ENCODE measurements at regions not wholly inside any gene's neighbourhood (a gene's known extent, or its start where the extent isn't known, plus 50 kb on each side); places are given as distances from the start of the nearest gene placed in this dataset.

- TF ChIP-seq, protein P1, sequence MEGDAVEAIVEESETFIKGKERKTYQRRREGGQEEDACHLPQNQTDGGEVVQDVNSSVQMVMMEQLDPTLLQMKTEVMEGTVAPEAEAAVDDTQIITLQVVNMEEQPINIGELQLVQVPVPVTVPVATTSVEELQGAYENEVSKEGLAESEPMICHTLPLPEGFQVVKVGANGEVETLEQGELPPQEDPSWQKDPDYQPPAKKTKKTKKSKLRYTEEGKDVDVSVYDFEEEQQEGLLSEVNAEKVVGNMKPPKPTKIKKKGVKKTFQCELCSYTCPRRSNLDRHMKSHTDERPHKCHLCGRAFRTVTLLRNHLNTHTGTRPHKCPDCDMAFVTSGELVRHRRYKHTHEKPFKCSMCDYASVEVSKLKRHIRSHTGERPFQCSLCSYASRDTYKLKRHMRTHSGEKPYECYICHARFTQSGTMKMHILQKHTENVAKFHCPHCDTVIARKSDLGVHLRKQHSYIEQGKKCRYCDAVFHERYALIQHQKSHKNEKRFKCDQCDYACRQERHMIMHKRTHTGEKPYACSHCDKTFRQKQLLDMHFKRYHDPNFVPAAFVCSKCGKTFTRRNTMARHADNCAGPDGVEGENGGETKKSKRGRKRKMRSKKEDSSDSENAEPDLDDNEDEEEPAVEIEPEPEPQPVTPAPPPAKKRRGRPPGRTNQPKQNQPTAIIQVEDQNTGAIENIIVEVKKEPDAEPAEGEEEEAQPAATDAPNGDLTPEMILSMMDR (IDR thresholded peaks at IDR 0.05), result no peak
- TF ChIP-seq POLR2A (IDR thresholded peaks at IDR 0.05), result no peak
These were observed 99.8 kb upstream of the FBXO11 start for GRCh38 chr2:48006094-48006493.

Data from ovary (tissue), 3 donors.